ENCODE measurements at regions not wholly inside any gene's neighbourhood (a gene's known extent, or its start where the extent isn't known, plus 50 kb on each side); places are given as distances from the start of the nearest gene placed in this dataset.

DNA sequence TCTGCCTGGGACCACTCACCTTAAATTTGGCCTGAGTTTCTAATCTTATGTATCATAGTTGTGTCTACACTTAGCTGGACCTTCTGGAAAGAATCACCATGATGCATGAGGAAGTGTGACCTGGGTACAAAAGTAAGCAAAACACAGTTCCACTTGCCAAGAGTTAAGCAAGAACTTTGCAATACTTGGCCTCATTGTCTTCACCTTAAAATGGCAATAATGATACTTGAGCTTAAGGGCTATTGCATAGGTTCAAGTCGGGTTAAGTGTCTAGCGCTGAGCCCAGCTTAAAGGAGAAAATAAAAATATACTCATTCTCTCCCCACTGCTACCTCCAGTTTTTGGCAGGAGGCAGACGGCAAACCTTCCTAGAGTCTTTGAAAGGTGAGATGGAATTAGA, 133.9 kb upstream of the BMPER start:
- no peaks in the 10 kb centered on the region for H3K4me1 ChIP-seq (ENCODE audit: control insufficient read depth, insufficient read depth, low read length)
- Mint-ChIP-seq H3K27me3 (ENCODE audit: low read depth in 2 of 2) (no peaks in the 10 kb centered on the region), H3K9me3 (no peaks in the 10 kb centered on the region), H3K36me3 (no peaks in the 10 kb centered on the region), H3K4me3 (no peak overlapping the region), H3K27ac (no peak overlapping the region), H3K4me1 (no peaks in the 10 kb centered on the region)
- H3K27me3 ChIP-seq (ENCODE audit: control insufficient read depth, insufficient read depth, low read length) = no peaks in the 10 kb centered on the region
- no peaks in the 10 kb centered on the region for H3K36me3 ChIP-seq (ENCODE audit: control insufficient read depth, insufficient read depth, low read length)
- WGBS (ENCODE audit: insufficient coverage) = 100% methylated on average over 2 of the region's 3 CpGs
- intact Hi-C loops (cut with micrococcal nuclease) = no loop called here
- H3K4me3 ChIP-seq (ENCODE audit: low read length) = no peak overlapping the region
- DNase-seq (no peak), ATAC-seq (no peak)
- H3K27ac ChIP-seq (ENCODE audit: low read length) = no peak overlapping the region
- H3K9me3 ChIP-seq (ENCODE audit: control insufficient read depth, insufficient read depth, low read length) = no peaks in the 10 kb centered on the region
- TF ChIP-seq, protein P1, sequence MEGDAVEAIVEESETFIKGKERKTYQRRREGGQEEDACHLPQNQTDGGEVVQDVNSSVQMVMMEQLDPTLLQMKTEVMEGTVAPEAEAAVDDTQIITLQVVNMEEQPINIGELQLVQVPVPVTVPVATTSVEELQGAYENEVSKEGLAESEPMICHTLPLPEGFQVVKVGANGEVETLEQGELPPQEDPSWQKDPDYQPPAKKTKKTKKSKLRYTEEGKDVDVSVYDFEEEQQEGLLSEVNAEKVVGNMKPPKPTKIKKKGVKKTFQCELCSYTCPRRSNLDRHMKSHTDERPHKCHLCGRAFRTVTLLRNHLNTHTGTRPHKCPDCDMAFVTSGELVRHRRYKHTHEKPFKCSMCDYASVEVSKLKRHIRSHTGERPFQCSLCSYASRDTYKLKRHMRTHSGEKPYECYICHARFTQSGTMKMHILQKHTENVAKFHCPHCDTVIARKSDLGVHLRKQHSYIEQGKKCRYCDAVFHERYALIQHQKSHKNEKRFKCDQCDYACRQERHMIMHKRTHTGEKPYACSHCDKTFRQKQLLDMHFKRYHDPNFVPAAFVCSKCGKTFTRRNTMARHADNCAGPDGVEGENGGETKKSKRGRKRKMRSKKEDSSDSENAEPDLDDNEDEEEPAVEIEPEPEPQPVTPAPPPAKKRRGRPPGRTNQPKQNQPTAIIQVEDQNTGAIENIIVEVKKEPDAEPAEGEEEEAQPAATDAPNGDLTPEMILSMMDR (IDR thresholded peaks at IDR 0.05) = no peak

DNA sequence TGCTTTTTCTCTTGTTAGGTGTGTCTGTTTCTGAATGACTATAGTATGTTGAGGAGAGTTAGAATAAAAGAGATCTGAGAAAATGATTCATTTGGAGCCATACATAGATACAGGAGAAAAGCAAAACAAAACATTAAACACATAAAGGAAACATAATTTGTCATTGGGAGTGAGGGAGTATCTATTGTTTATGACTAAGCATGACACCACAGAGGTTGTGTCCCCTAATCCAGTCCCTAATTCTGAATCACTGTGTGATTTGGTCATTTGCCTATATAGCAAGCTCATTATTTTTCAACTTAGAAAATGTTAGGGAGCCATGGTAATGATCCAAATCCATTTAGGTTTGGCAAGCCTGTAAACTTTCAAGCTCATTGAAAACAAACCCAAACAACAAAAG, 132.3 kb upstream of the BMPER start:
- Mint-ChIP-seq H3K36me3 (no peaks in the 10 kb centered on the region), H3K9me3 (no peaks in the 10 kb centered on the region), H3K27me3 (ENCODE audit: low read depth in 2 of 2) (no peaks in the 10 kb centered on the region), H3K4me1 (no peaks in the 10 kb centered on the region), H3K27ac (no peak overlapping the region), H3K4me3 (no peak overlapping the region)
- Histone ChIP-seq H3K36me3 (ENCODE audit: control insufficient read depth, insufficient read depth, low read length) (no peaks in the 10 kb centered on the region), H3K4me1 (ENCODE audit: control insufficient read depth, insufficient read depth, low read length) (no peaks in the 10 kb centered on the region), H3K9me3 (ENCODE audit: control insufficient read depth, insufficient read depth, low read length) (no peaks in the 10 kb centered on the region), H3K27ac (ENCODE audit: low read length) (no peak overlapping the region), H3K4me3 (ENCODE audit: low read length) (no peak overlapping the region), H3K27me3 (ENCODE audit: control insufficient read depth, insufficient read depth, low read length) (no peaks in the 10 kb centered on the region)
- TF ChIP-seq, protein P1 (IDR thresholded peaks at IDR 0.05) = no peak
- DNase-seq = no peak
- intact Hi-C loops (cut with micrococcal nuclease) = no loop called here
- no peak for ATAC-seq

DNA sequence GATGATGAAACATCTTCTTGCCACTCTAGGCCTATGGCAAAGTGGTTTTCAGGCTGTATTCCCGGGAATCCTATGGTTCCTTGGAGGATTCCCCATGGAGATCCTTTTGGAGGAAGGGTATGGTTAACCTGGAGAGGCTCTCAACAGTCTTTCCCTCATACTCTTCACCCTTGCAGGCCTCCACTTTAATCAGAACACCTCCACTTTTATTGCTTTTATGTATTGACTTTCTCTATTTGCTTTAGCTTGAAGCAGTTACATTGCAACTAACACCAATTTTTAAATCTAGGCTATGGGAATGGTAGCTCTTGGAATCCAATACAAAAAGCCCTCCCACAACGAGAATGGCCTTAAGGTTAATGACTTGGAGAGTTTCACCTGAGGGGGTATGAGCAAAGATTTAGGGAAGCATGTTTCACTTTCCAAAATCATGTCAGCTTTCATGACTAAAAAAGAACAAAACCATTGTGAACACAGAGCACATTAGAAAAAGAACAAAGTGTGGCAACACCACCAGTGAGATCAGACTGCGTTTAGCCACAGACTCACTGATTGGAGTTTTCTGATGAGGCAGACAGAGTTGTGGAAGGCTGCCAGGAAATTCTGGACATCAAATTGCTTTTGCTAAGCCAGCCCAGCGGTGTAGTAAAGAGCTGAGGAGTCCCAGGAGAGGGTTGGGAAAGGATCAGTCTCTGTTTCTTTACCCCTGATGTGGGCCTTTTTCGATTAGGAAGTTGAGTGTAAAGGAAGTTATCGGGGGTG, 130.4 kb upstream of the BMPER start:
- Histone ChIP-seq H3K4me1 (ENCODE audit: control insufficient read depth, insufficient read depth, low read length) (no peaks in the 10 kb centered on the region), H3K27me3 (ENCODE audit: control insufficient read depth, insufficient read depth, low read length) (no peaks in the 10 kb centered on the region), H3K4me3 (ENCODE audit: low read length) (no peak overlapping the region), H3K36me3 (ENCODE audit: control insufficient read depth, insufficient read depth, low read length) (no peaks in the 10 kb centered on the region), H3K27ac (ENCODE audit: low read length) (no peak overlapping the region), H3K9me3 (ENCODE audit: control insufficient read depth, insufficient read depth, low read length) (no peaks in the 10 kb centered on the region)
- H3K4me3 Mint-ChIP-seq = no peak overlapping the region
- no peak overlapping the region for H3K27ac Mint-ChIP-seq
- WGBS (ENCODE audit: insufficient coverage) = 78% methylated on average over 5 of the region's 6 CpGs
- H3K4me1 Mint-ChIP-seq = no peaks in the 10 kb centered on the region
- DNase-seq (no peak), ATAC-seq (no peak)
- H3K36me3 Mint-ChIP-seq = no peaks in the 10 kb centered on the region
- TF ChIP-seq, protein P1 (IDR thresholded peaks at IDR 0.05) = no peak
- intact Hi-C loops (cut with micrococcal nuclease) = no loop called here
- H3K9me3 Mint-ChIP-seq = no peaks in the 10 kb centered on the region
- H3K27me3 Mint-ChIP-seq (ENCODE audit: low read depth in 2 of 2) = no peaks in the 10 kb centered on the region

DNA sequence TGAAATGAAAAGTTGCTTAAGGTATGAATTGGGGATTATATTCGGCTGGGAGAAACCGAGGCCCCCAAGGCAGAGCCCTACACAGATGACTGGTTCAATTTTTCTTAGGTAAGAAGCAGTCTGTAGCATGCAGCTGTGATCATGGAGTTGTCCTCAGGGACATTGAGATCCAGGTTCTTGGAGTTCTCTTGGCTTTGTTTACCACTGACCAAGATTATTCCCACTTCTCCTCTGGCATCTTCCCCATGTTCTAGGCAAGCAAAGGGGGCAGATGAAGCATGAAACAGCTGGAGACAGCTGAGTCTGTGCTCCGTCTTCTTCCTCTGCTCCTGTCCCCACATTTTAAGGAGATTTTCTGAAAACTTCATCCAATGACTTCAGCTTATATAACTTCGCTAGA, 129.5 kb upstream of the BMPER start:
- TF ChIP-seq, protein P1 (IDR thresholded peaks at IDR 0.05) = no peak
- peaks cover 2 to 6% of the 10 kb centered on the region in 2 donors for H3K4me1 Mint-ChIP-seq
- intact Hi-C loops (cut with micrococcal nuclease) = no loop called here
- no peak for DNase-seq
- WGBS (ENCODE audit: insufficient coverage) = 79% methylated on average over 4 of the region's 4 CpGs
- no peaks in the 10 kb centered on the region for H3K36me3 ChIP-seq (ENCODE audit: control insufficient read depth, insufficient read depth, low read length)
- no peak for ATAC-seq
- H3K4me3 Mint-ChIP-seq = no peak overlapping the region
- H3K27ac ChIP-seq (ENCODE audit: low read length) = no peak overlapping the region
- no peaks in the 10 kb centered on the region for H3K9me3 ChIP-seq (ENCODE audit: control insufficient read depth, insufficient read depth, low read length)
- no peaks in the 10 kb centered on the region for H3K27me3 Mint-ChIP-seq (ENCODE audit: low read depth in 2 of 2)
- H3K36me3 Mint-ChIP-seq = no peaks in the 10 kb centered on the region
- H3K9me3 Mint-ChIP-seq = no peaks in the 10 kb centered on the region
- no peak overlapping the region for H3K4me3 ChIP-seq (ENCODE audit: low read length)
- H3K4me1 ChIP-seq (ENCODE audit: control insufficient read depth, insufficient read depth, low read length) = no peaks in the 10 kb centered on the region
- H3K27me3 ChIP-seq (ENCODE audit: control insufficient read depth, insufficient read depth, low read length) = no peaks in the 10 kb centered on the region
- H3K27ac Mint-ChIP-seq = no peak overlapping the region

Measured in natural killer cell (primary cell).